A673 (cell line): ENCODE measurements at regions not wholly inside any gene's neighbourhood (a gene's known extent, or its start where the extent isn't known, plus 50 kb on each side); places are given as distances from the start of the nearest gene placed in this dataset.

Experiments used
- BruUV-seq: library from RNA; stranded (reverse); fragments of 400-500 nt; replicated peaks from 2 replicates; lab custom pipeline; 2021; lab: Mats Ljungman, UMichigan
- CTCF ChIA-PET: fragments of 300-600 bp; sonication (Branson Sonifier 250); formaldehyde crosslinking; loops from one replicate; lab custom pipeline; 2022; ENCODE audit warnings: antibody characterized with exemption; lab: Charles Lee
- POLR2A ChIA-PET: fragments of 300-600 bp; sonication (Branson Sonifier 250); formaldehyde crosslinking; loops from one replicate; lab custom pipeline; 2022; ENCODE audit warnings: antibody characterized with exemption; ENCODE audit not compliant: low non-redundant PET; lab: Charles Lee
- DNase-seq: peaks from one replicate; pipeline ENCODE4 v3.0.0-alpha.2; 2015; ENCODE audit warnings: low spot score
- H3K27ac ChIP-seq: fragments of 200-600 bp; sonication (generic); 2 replicates; pipeline ENCODE4 v1.5.1; 2016; ENCODE audit warnings: mixed run types, low read depth, mild to moderate bottlenecking, mixed read lengths, antibody characterized with exemption, low read length; ENCODE audit not compliant: poor library complexity, severe bottlenecking
- H3K27me3 ChIP-seq: fragments of 200-600 bp; sonication (generic); replicated peaks from 2 replicates; pipeline ENCODE4 v1.6.1; 2017; ENCODE audit warnings: mixed run types, low read depth, mild to moderate bottlenecking, mixed read lengths, antibody characterized with exemption, low read length; ENCODE audit not compliant: insufficient read depth, poor library complexity
- H3K36me3 ChIP-seq: fragments of 200-600 bp; sonication (generic); 2 replicates; pipeline ENCODE4 v1.6.1; 2016; ENCODE audit warnings: mixed run types, mild to moderate bottlenecking, mixed read lengths, antibody characterized with exemption, low read length; ENCODE audit not compliant: insufficient read depth, poor library complexity, severe bottlenecking
- H3K4me1 ChIP-seq: fragments of 200-600 bp; sonication (generic); 2 replicates; pipeline ENCODE4 v1.6.1; 2017; ENCODE audit warnings: mixed run types, mild to moderate bottlenecking, mixed read lengths, antibody characterized with exemption, low read length; ENCODE audit not compliant: insufficient read depth, poor library complexity, severe bottlenecking
- H3K4me3 ChIP-seq: fragments of 200-600 bp; sonication (generic); 2 replicates; pipeline ENCODE4 v1.5.1; 2016; ENCODE audit warnings: low read depth, mixed run types, mild to moderate bottlenecking, mixed read lengths, low read length; ENCODE audit not compliant: poor library complexity, severe bottlenecking
- H3K9me3 ChIP-seq: fragments of 200-600 bp; sonication (generic); 2 replicates; pipeline ENCODE4 v1.6.1; 2016; ENCODE audit warnings: mixed run types, low read depth, mild to moderate bottlenecking, mixed read lengths, antibody characterized with exemption, low read length; ENCODE audit not compliant: poor library complexity, severe bottlenecking
- EZH2 ChIP-seq: fragments of 200-600 bp; sonication (generic); IDR thresholded peaks from 2 replicates; pipeline ENCODE4 v1.6.1; 2017; ENCODE audit warnings: borderline replicate concordance, low read depth, mild to moderate bottlenecking, mixed read lengths, antibody characterized with exemption, low read length; ENCODE audit not compliant: poor library complexity, severe bottlenecking
- intact Hi-C: fragments of 100-400 bp; cut with micrococcal nuclease; formaldehyde crosslinking; loops from one replicate; pipeline ENCODE4 v1.10.0; 2022; ENCODE audit not compliant: unreplicated experiment
- TF ChIP-seq, protein P1 (sequence below): fragments of 300-800, 200-600 bp; sonication (generic); conservative IDR thresholded peaks from 2 replicates; pipeline ENCODE4 v1.5.1; 2017; ENCODE audit warnings: low read depth, mild to moderate bottlenecking, antibody characterized with exemption, low read length, moderate library complexity, mixed read lengths

DNA sequence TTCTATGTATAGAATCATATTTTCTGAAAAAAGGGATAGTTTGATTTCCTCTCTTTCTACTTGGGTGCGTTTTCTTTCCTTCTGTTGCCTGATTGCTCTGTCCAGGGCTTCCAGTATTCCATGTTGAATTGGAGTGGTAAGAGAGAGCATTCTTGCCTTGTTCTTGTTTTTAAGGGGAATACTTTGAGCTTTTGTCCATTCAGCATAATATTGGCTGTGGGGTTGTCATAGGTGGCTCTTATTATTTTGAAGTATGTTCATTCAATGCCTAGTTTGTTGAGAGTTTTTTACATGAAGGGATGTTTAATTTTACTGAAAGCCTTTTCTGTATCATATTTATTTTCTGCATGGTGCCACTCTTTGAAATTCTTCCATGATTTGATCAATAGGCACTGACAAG is 173.5 kb upstream of the IRS2 start:
- TF ChIP-seq, protein P1, sequence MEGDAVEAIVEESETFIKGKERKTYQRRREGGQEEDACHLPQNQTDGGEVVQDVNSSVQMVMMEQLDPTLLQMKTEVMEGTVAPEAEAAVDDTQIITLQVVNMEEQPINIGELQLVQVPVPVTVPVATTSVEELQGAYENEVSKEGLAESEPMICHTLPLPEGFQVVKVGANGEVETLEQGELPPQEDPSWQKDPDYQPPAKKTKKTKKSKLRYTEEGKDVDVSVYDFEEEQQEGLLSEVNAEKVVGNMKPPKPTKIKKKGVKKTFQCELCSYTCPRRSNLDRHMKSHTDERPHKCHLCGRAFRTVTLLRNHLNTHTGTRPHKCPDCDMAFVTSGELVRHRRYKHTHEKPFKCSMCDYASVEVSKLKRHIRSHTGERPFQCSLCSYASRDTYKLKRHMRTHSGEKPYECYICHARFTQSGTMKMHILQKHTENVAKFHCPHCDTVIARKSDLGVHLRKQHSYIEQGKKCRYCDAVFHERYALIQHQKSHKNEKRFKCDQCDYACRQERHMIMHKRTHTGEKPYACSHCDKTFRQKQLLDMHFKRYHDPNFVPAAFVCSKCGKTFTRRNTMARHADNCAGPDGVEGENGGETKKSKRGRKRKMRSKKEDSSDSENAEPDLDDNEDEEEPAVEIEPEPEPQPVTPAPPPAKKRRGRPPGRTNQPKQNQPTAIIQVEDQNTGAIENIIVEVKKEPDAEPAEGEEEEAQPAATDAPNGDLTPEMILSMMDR, result no peak
- TF ChIP-seq EZH2, result no peak
- no TSS peak for BruUV-seq
- no peaks in the 10 kb centered on the region for H3K9me3 ChIP-seq
- intact Hi-C loops, result no loop called here
- CTCF ChIA-PET, result no interaction called here
- H3K36me3 ChIP-seq, result no peaks in the 10 kb centered on the region
- peaks cover 45% of the 10 kb centered on the region for H3K27me3 ChIP-seq
- POLR2A ChIA-PET, result no interaction called here
- no peak for DNase-seq
- no peak overlapping the region for H3K27ac ChIP-seq
- no peaks in the 10 kb centered on the region for H3K4me1 ChIP-seq
- H3K4me3 ChIP-seq, result no peak overlapping the region

DNA sequence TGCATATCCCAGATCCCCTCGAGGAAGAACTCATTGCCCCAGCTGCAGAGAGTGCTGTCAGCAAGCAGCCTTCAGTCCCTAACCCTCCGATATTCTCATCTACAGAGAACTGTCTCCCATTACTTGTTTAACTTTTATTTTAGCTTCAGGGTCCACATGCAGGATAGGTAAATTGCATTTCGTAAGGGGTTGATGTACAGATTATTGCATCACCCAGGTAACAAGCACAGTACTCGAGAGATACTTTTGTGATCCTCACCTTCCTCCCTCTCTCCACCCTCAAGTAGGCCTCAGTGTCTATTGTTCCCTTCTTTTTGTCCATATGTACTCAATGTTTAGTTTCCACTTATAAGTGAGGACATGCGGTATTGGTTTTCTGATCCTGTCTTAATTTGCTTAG is 171.5 kb upstream of the IRS2 start:
- TF ChIP-seq, protein P1, result no peak
- no peaks in the 10 kb centered on the region for H3K9me3 ChIP-seq
- intact Hi-C loops, result no loop called here
- no peaks in the 10 kb centered on the region for H3K4me1 ChIP-seq
- ChIA-PET POLR2A (no interaction called here), CTCF (no interaction called here)
- H3K27ac ChIP-seq, result no peak overlapping the region
- BruUV-seq, result no TSS peak
- DNase-seq, result no peak
- H3K27me3 ChIP-seq, result peaks cover 34% of the 10 kb centered on the region
- H3K4me3 ChIP-seq, result no peak overlapping the region
- H3K36me3 ChIP-seq, result no peaks in the 10 kb centered on the region

DNA sequence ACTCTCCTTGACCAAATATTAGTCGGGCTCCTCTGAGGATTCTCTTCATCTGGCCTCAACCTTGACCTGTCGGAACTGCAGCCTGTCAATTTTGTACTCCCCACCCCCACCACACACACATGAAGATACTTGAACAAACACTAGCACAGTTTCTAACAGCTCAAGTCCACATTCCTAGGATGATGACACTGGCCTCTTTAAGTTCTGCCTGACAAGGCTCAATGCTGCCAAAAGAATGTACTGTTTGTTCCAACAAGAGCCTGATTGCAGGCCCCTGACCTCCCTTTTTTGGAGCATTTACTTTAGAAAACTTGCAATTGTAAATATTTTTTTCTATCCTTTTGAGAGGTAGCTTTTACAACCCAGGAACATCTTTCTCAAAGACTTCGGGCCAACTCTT is 169.2 kb upstream of the IRS2 start:
- no peaks in the 10 kb centered on the region for H3K4me1 ChIP-seq
- no TSS peak for BruUV-seq
- CTCF ChIA-PET, result no interaction called here
- no peak for TF ChIP-seq EZH2
- TF ChIP-seq, protein P1, result no peak
- peaks cover 12% of the 10 kb centered on the region for H3K27me3 ChIP-seq
- H3K36me3 ChIP-seq, result no peaks in the 10 kb centered on the region
- H3K4me3 ChIP-seq, result no peak overlapping the region
- DNase-seq, result no peak
- no peak overlapping the region for H3K27ac ChIP-seq
- intact Hi-C loops, result no loop called here
- POLR2A ChIA-PET, result no interaction called here
- no peaks in the 10 kb centered on the region for H3K9me3 ChIP-seq
